IMR-90 (cell line): ENCODE measurements at regions not wholly inside any gene's neighbourhood (a gene's known extent, or its start where the extent isn't known, plus 50 kb on each side); places are given as distances from the start of the nearest gene placed in this dataset.
A peak's percentile ranks its signal among the peaks of the same experiment; 100 is the strongest.

Source experiments
- ATAC-seq: fragments of 200-7000 bp; cut with Tn5 transposase; 2 replicates; pipeline ENCODE4 v1.9.1; 2020; ENCODE audit warnings: low read depth, mild to moderate bottlenecking, moderate library complexity
- BruUV-seq: library from RNA; stranded (reverse); fragments of 400-500 nt; replicated peaks from 2 replicates; lab custom pipeline; 2021; lab: Mats Ljungman, UMichigan
- CTCF ChIA-PET: fragments of 300-600 bp; formaldehyde crosslinking; extraction: SDS; loops from one replicate; lab custom pipeline; 2021; ENCODE audit warnings: antibody characterized with exemption; lab: Yijun Ruan, JAX
- POLR2A ChIA-PET: fragments of 300-600 bp; sonication (Branson Sonifier 250); formaldehyde crosslinking; loops from one replicate; lab custom pipeline; 2022; ENCODE audit warnings: antibody characterized with exemption; ENCODE audit not compliant: unreplicated experiment; lab: Charles Lee
- DNase-seq: peaks from one replicate; pipeline ENCODE4 v3.0.0; 2013
- H2AFZ ChIP-seq: replicated peaks from 2 replicates; pipeline ENCODE3; 2013; ENCODE audit warnings: low read length, mild to moderate bottlenecking; ENCODE audit not compliant: poor library complexity
- H2AK5ac ChIP-seq: 2 replicates; pipeline ENCODE4 v1.6.1; 2013; ENCODE audit warnings: low read depth, low read length, inconsistent platforms
- H2AK9ac ChIP-seq: replicated peaks from 2 replicates; pipeline ENCODE3; 2013; ENCODE audit warnings: mild to moderate bottlenecking, low read depth, low read length, moderate library complexity; ENCODE audit not compliant: poor library complexity
- H2BK120ac ChIP-seq: 2 replicates; pipeline ENCODE4 v1.6.1; 2013; ENCODE audit warnings: low read depth, low read length, inconsistent platforms
- H2BK15ac ChIP-seq: 3 replicates; pipeline ENCODE4 v1.6.1; 2013; ENCODE audit warnings: low read depth, low read length, inconsistent platforms
- H2BK20ac ChIP-seq: 2 replicates; pipeline ENCODE4 v1.6.1; 2013; ENCODE audit warnings: low read depth, mild to moderate bottlenecking, inconsistent platforms, low read length, moderate library complexity
- H2BK5ac ChIP-seq: 2 replicates; pipeline ENCODE4 v1.6.1; 2013; ENCODE audit warnings: mild to moderate bottlenecking, low read depth, low read length, inconsistent platforms; ENCODE audit not compliant: poor library complexity, severe bottlenecking
- H3K14ac ChIP-seq: replicated peaks from 2 replicates; pipeline ENCODE4 v1.6.1; 2013; ENCODE audit warnings: low read depth, low read length, inconsistent platforms
- H3K18ac ChIP-seq: 2 replicates; pipeline ENCODE4 v1.6.1; 2013; ENCODE audit warnings: low read depth, low read length, control low read depth
- H3K23ac ChIP-seq: 2 replicates; pipeline ENCODE4 v1.6.1; 2013; ENCODE audit warnings: low read depth, low read length, inconsistent platforms
- H3K27ac ChIP-seq: 2 replicates; pipeline ENCODE4 v1.5.1; 2013; ENCODE audit warnings: mild to moderate bottlenecking, control low read depth, low read length; ENCODE audit not compliant: insufficient read depth
- H3K27me3 ChIP-seq: 2 replicates; pipeline ENCODE4 v1.6.1; 2013; ENCODE audit warnings: low read length; ENCODE audit not compliant: control insufficient read depth, insufficient read depth
- H3K36me3 ChIP-seq: 2 replicates; pipeline ENCODE4 v1.6.1; 2013; ENCODE audit warnings: low read length, mixed read lengths; ENCODE audit not compliant: control insufficient read depth, insufficient read depth
- H3K4ac ChIP-seq: 2 replicates; pipeline ENCODE4 v1.6.1; 2013; ENCODE audit warnings: low read depth, low read length, inconsistent platforms
- H3K4me1 ChIP-seq: 2 replicates; pipeline ENCODE4 v1.6.1; 2013; ENCODE audit warnings: low read length, mixed read lengths; ENCODE audit not compliant: control insufficient read depth, insufficient read depth
- H3K4me2 ChIP-seq: 2 replicates; pipeline ENCODE4 v1.6.1; 2013; ENCODE audit warnings: low read depth, mild to moderate bottlenecking, control low read depth, low read length, moderate library complexity
- H3K4me3 ChIP-seq: 2 replicates; pipeline ENCODE4 v1.5.1; 2013; ENCODE audit warnings: low read depth, mild to moderate bottlenecking, control low read depth, low read length, moderate library complexity; ENCODE audit not compliant: insufficient read depth
- H3K56ac ChIP-seq: 2 replicates; pipeline ENCODE4 v1.6.1; 2013; ENCODE audit warnings: low read length, inconsistent platforms; ENCODE audit not compliant: insufficient read depth; ENCODE audit errors: extremely low read depth
- H3K79me1 ChIP-seq, 2 experiments: 2 replicates each; pipeline ENCODE4 v1.6.1; 2013; ENCODE audit warnings: low read length in 2 of 2, inconsistent platforms in 1 of 2, low read depth in 1 of 2
- H3K9ac ChIP-seq: 2 replicates; pipeline ENCODE4 v1.6.1; 2013; ENCODE audit warnings: low read depth, low read length, control low read depth
- H3K9me1 ChIP-seq: 2 replicates; pipeline ENCODE4 v1.6.1; 2013; ENCODE audit warnings: low read length, inconsistent platforms; ENCODE audit not compliant: insufficient read depth
- H3K9me3 ChIP-seq: 2 replicates; pipeline ENCODE4 v1.6.1; 2013; ENCODE audit warnings: low read length; ENCODE audit not compliant: control insufficient read depth, insufficient read depth
- H4K20me1 ChIP-seq: 2 replicates; pipeline ENCODE4 v1.6.1; 2013; ENCODE audit warnings: low read length, inconsistent platforms; ENCODE audit not compliant: insufficient read depth
- H4K5ac ChIP-seq: 2 replicates; pipeline ENCODE4 v1.6.1; 2013; ENCODE audit warnings: mild to moderate bottlenecking, low read depth, low read length, control low read depth
- H4K8ac ChIP-seq, 2 experiments: 2 replicates each; pipeline ENCODE4 v1.6.1; 2013; ENCODE audit warnings: low read depth in 2 of 2, low read length in 2 of 2, control low read depth in 1 of 2, inconsistent platforms in 1 of 2
- H4K91ac ChIP-seq: 2 replicates; pipeline ENCODE4 v1.6.1; 2013; ENCODE audit warnings: low read depth, low read length, inconsistent platforms; ENCODE audit not compliant: insufficient read depth
- CEBPB ChIP-seq: IDR thresholded peaks from 2 replicates; pipeline ENCODE4 v1.6.1; 2012; ENCODE audit warnings: low read depth, low read length, improper control_type of control experiment
- NFE2L2 ChIP-seq: fragments of 150-350 bp; IDR thresholded peaks from 2 replicates; pipeline ENCODE4 v1.6.1; 2016; ENCODE audit warnings: low read depth, mild to moderate bottlenecking, low read length
- WGBS, 2 experiments: methylation state at CpG; one replicate each; pipeline versions ENCODE4 v1.1.5 to v1.1.7; 2013; ENCODE audit warnings: missing lambda C conversion rate in 2 of 2; ENCODE audit not compliant: insufficient read length in 1 of 2; ENCODE audit errors: extremely low coverage in 2 of 2; 5-methylcytosine and 5-hydroxymethylcytosine counted together
- dilution Hi-C: fragments of 300-500 bp; cut with HindIII; formaldehyde crosslinking; loops from one replicate; pipeline ENCODE4 v1.14.3; 2018; ENCODE audit warnings: low sequenced_read_pairs; ENCODE audit not compliant: unreplicated experiment
- in situ Hi-C: fragments of 300-500 bp; cut with MboI; formaldehyde crosslinking; loops from 3 replicates; pipeline ENCODE4 v1.14.3; 2019; ENCODE audit warnings: low sequenced_read_pairs, inconsistent platforms, mixed read lengths
- intact Hi-C: fragments of 100-400 bp; cut with micrococcal nuclease; formaldehyde crosslinking; loops from 2 replicates; pipeline ENCODE4 v1.10.0; 2022

GRCh38 chr6:144476286-144476685, 191.2 kb downstream of the UTRN start:
- H3K14ac ChIP-seq = no peak overlapping the region
- no peaks in the 10 kb centered on the region for H3K27me3 ChIP-seq
- H2BK15ac ChIP-seq = no peak overlapping the region
- ATAC-seq (no peak), DNase-seq (no peak)
- H2AK9ac ChIP-seq = no peak overlapping the region
- no peak for TF ChIP-seq CEBPB
- peak; percentile 35; the same call in 1 of the 2 replicates for TF ChIP-seq NFE2L2
- H2AFZ ChIP-seq = no peak overlapping the region
- dilution Hi-C loops = no loop called here
- H3K23ac ChIP-seq = no peak overlapping the region
- no peak overlapping the region for H4K5ac ChIP-seq
- H3K79me1 ChIP-seq = no peaks in the 10 kb centered on the region
- H3K56ac ChIP-seq = no peak overlapping the region
- no peak overlapping the region for H3K9ac ChIP-seq
- no peak overlapping the region for H2BK20ac ChIP-seq
- 0 out of 2 replicates have a peak, but pooled peaks cover 6% of the 10 kb centered on the region for H3K9me1 ChIP-seq
- in situ Hi-C loops = no loop called here
- no peak overlapping the region for H3K27ac ChIP-seq
- H2AK5ac ChIP-seq = no peak overlapping the region
- WGBS, 2 experiments = 92% methylated on average over 2 of the region's 3 CpGs; no CpG with 5 or more reads in 1 of the 2 experiments
- no peaks in the 10 kb centered on the region for H4K20me1 ChIP-seq
- H3K4ac ChIP-seq = no peak overlapping the region
- H3K4me2 ChIP-seq = no peak overlapping the region
- no peak overlapping the region for H4K8ac ChIP-seq
- ChIA-PET POLR2A (no interaction called here), CTCF (no interaction called here)
- no peaks in the 10 kb centered on the region for H3K4me1 ChIP-seq
- H3K36me3 ChIP-seq = peaks cover 10% of the 10 kb centered on the region
- no peak overlapping the region for H4K91ac ChIP-seq
- H3K4me3 ChIP-seq = no peak overlapping the region
- no peak overlapping the region for H3K18ac ChIP-seq
- intact Hi-C loops = no loop called here
- H3K9me3 ChIP-seq = no peaks in the 10 kb centered on the region
- no peak overlapping the region for H2BK5ac ChIP-seq
- BruUV-seq = no TSS peak
- no peak overlapping the region for H2BK120ac ChIP-seq
